ENCODE measurements at regions not wholly inside any gene's neighbourhood (a gene's known extent, or its start where the extent isn't known, plus 50 kb on each side); places are given as distances from the start of the nearest gene placed in this dataset.

- TF ChIP-seq CTCF (IDR thresholded peaks at IDR 0.05) = no peak
- no peak for TF ChIP-seq POLR2A (IDR thresholded peaks at IDR 0.05)
- no peak for TF ChIP-seq POLR2AphosphoS5 (IDR thresholded peaks at IDR 0.05)
Observed at GRCh38 chrX:9088896-9089295, 55.0 kb upstream of the FAM9B start.
